MG63 (cell line): ENCODE measurements at regions not wholly inside any gene's neighbourhood (a gene's known extent, or its start where the extent isn't known, plus 50 kb on each side); places are given as distances from the start of the nearest gene placed in this dataset.
"Not testable (repeated sequence)": the region's sequence is repeated elsewhere in the genome, so short reads cannot be mapped to it uniquely, and the experiment has no call there.

Experiments
- DNase-seq: peaks from one replicate; pipeline ENCODE4 v3.0.0-alpha.2; 2020
- H3K27me3 ChIP-seq: fragments of 250-450 bp; sonication (Bioruptor Pico); 2 replicates; pipeline ENCODE4 v1.5.1; 2020; ENCODE audit warnings: mild to moderate bottlenecking, moderate library complexity
- H3K36me3 ChIP-seq: fragments of 250-450 bp; sonication (Bioruptor Pico); 2 replicates; pipeline ENCODE4 v1.5.1; 2020; ENCODE audit warnings: mild to moderate bottlenecking, moderate library complexity
- H3K4me3 ChIP-seq: fragments of 250-450 bp; sonication (Bioruptor Pico); 2 replicates; pipeline ENCODE4 v1.5.1; 2020; ENCODE audit warnings: mild to moderate bottlenecking, moderate library complexity
- H3K9me3 ChIP-seq: fragments of 250-450 bp; sonication (Bioruptor Pico); 2 replicates; pipeline ENCODE4 v1.5.1; 2020; ENCODE audit warnings: mild to moderate bottlenecking, moderate library complexity

- H3K27me3 ChIP-seq, DNase-seq, H3K4me3 ChIP-seq, H3K36me3 ChIP-seq, H3K9me3 ChIP-seq: not testable (repeated sequence)
Measured at GRCh38 chr2:91579555-91579954, 2888.1 kb downstream of the RPIA start.

- not testable (repeated sequence) for H3K4me3 ChIP-seq, H3K9me3 ChIP-seq, DNase-seq, H3K36me3 ChIP-seq, H3K27me3 ChIP-seq
Measured at GRCh38 chr2:91580043-91580442, 2888.6 kb downstream of the RPIA start.

GRCh38 chr2:91587098-91587497 is 2895.6 kb downstream of the RPIA start:
- not testable (repeated sequence) for DNase-seq, H3K9me3 ChIP-seq, H3K36me3 ChIP-seq, H3K4me3 ChIP-seq, H3K27me3 ChIP-seq

- not testable (repeated sequence) for DNase-seq, H3K9me3 ChIP-seq, H3K36me3 ChIP-seq, H3K27me3 ChIP-seq, H3K4me3 ChIP-seq
Measured at GRCh38 chr2:91587908-91588535, 2896.5 kb downstream of the RPIA start.

GRCh38 chr2:91588782-91589223 is 2897.3 kb downstream of the RPIA start:
- not testable (repeated sequence) for H3K36me3 ChIP-seq, H3K27me3 ChIP-seq, H3K4me3 ChIP-seq, H3K9me3 ChIP-seq, DNase-seq

- H3K4me3 ChIP-seq, DNase-seq, H3K9me3 ChIP-seq, H3K27me3 ChIP-seq, H3K36me3 ChIP-seq: not testable (repeated sequence)
Measured at GRCh38 chr2:91589454-91590328, 2898.2 kb downstream of the RPIA start.

- H3K4me3 ChIP-seq, H3K36me3 ChIP-seq, H3K27me3 ChIP-seq, DNase-seq, H3K9me3 ChIP-seq: not testable (repeated sequence)
Measured at GRCh38 chr2:91590381-91590780, 2898.9 kb downstream of the RPIA start.

GRCh38 chr2:91591066-91591465 is 2899.6 kb downstream of the RPIA start:
- not testable (repeated sequence) for DNase-seq, H3K4me3 ChIP-seq, H3K36me3 ChIP-seq, H3K27me3 ChIP-seq, H3K9me3 ChIP-seq

GRCh38 chr2:91597436-91597835 is 2906.0 kb downstream of the RPIA start:
- not testable (repeated sequence) for H3K27me3 ChIP-seq, H3K4me3 ChIP-seq, H3K9me3 ChIP-seq, DNase-seq, H3K36me3 ChIP-seq

GRCh38 chr2:91598519-91598918 is 2907.0 kb downstream of the RPIA start:
- not testable (repeated sequence) for H3K27me3 ChIP-seq, DNase-seq, H3K9me3 ChIP-seq, H3K4me3 ChIP-seq, H3K36me3 ChIP-seq

GRCh38 chr2:91599000-91599399 is 2907.5 kb downstream of the RPIA start:
- H3K36me3 ChIP-seq, H3K4me3 ChIP-seq, H3K27me3 ChIP-seq, H3K9me3 ChIP-seq: not testable (repeated sequence)
- peak; percentile 26 for DNase-seq

- not testable (repeated sequence) for DNase-seq, H3K36me3 ChIP-seq, H3K9me3 ChIP-seq, H3K4me3 ChIP-seq, H3K27me3 ChIP-seq
Measured at GRCh38 chr2:91602860-91603259, 2911.4 kb downstream of the RPIA start.

GRCh38 chr2:91603996-91604395 is 2912.5 kb downstream of the RPIA start:
- not testable (repeated sequence) for H3K4me3 ChIP-seq

GRCh38 chr2:91604629-91605028 is 2913.2 kb downstream of the RPIA start:
- not testable (repeated sequence) for DNase-seq, H3K27me3 ChIP-seq, H3K9me3 ChIP-seq, H3K36me3 ChIP-seq, H3K4me3 ChIP-seq

More at GRCh38 chr2:91603996-91604395, 2912.5 kb downstream of the RPIA start:
- H3K9me3 ChIP-seq, H3K27me3 ChIP-seq, H3K36me3 ChIP-seq, DNase-seq: not testable (repeated sequence)

GRCh38 chr2:91623739-91624138 is 2932.3 kb downstream of the RPIA start:
- not testable (repeated sequence) for H3K27me3 ChIP-seq, H3K36me3 ChIP-seq, DNase-seq, H3K9me3 ChIP-seq, H3K4me3 ChIP-seq

GRCh38 chr2:91628471-91628870 is 2937.0 kb downstream of the RPIA start:
- not testable (repeated sequence) for DNase-seq, H3K4me3 ChIP-seq, H3K36me3 ChIP-seq, H3K27me3 ChIP-seq, H3K9me3 ChIP-seq

- not testable (repeated sequence) for H3K9me3 ChIP-seq, H3K27me3 ChIP-seq, H3K36me3 ChIP-seq, H3K4me3 ChIP-seq
- peak; percentile 9 for DNase-seq
Measured at GRCh38 chr2:91657193-91657592, 2965.7 kb downstream of the RPIA start.

GRCh38 chr2:91658336-91658735 is 2966.9 kb downstream of the RPIA start:
- not testable (repeated sequence) for DNase-seq, H3K36me3 ChIP-seq, H3K27me3 ChIP-seq, H3K4me3 ChIP-seq, H3K9me3 ChIP-seq
